Mesothelial cell of epicardium (in vitro differentiated cells): ENCODE measurements at regions not wholly inside any gene's neighbourhood (a gene's known extent, or its start where the extent isn't known, plus 50 kb on each side); places are given as distances from the start of the nearest gene placed in this dataset.

Experiments
- DNase-seq, 2 experiments: peaks; one replicate each; pipeline ENCODE4 v3.0.0; 2021; ENCODE audit warnings: low spot score in 2 of 2; ENCODE audit not compliant: unreplicated experiment in 2 of 2
- H3K27ac Mint-ChIP-seq: 2 replicates; pipeline ENCODE4 v1.8.0; 2021; ENCODE audit warnings: mixed read lengths
- H3K27me3 Mint-ChIP-seq: 2 replicates; pipeline ENCODE4 v1.8.0; 2021; ENCODE audit warnings: low read depth, mixed read lengths
- H3K36me3 Mint-ChIP-seq: 2 replicates; pipeline ENCODE4 v1.8.0; 2021; ENCODE audit warnings: mixed read lengths
- H3K4me1 Mint-ChIP-seq: 2 replicates; pipeline ENCODE4 v1.8.0; 2021; ENCODE audit warnings: mixed read lengths
- H3K4me3 Mint-ChIP-seq: 2 replicates; pipeline ENCODE4 v1.8.0; 2021; ENCODE audit warnings: mild to moderate bottlenecking, moderate library complexity, mixed read lengths
- H3K9me3 Mint-ChIP-seq: 2 replicates; pipeline ENCODE4 v1.8.0; 2021; ENCODE audit warnings: mixed read lengths
- CTCF ChIP-seq: fragments of 200-600 bp; sonication (generic); IDR thresholded peaks from one replicate; pipeline ENCODE4 v1.5.0; 2021; ENCODE audit warnings: antibody characterized with exemption; ENCODE audit not compliant: unreplicated experiment

GRCh38 chr6:140393665-140394540, 1019.5 kb upstream of the CITED2 start:
- Mint-ChIP-seq H3K36me3 (no peaks in the 10 kb centered on the region), H3K9me3 (peaks cover 2% of the 10 kb centered on the region), H3K4me3 (no peak overlapping the region), H3K4me1 (peaks cover 13% of the 10 kb centered on the region), H3K27ac (no peak overlapping the region), H3K27me3 (no peaks in the 10 kb centered on the region)
- no peak for DNase-seq
- no peak for TF ChIP-seq CTCF

- H3K27me3 Mint-ChIP-seq = no peaks in the 10 kb centered on the region
- no peak for DNase-seq
- H3K27ac Mint-ChIP-seq = no peak overlapping the region
- no peak for TF ChIP-seq CTCF
- peaks cover 28% of the 10 kb centered on the region for H3K9me3 Mint-ChIP-seq
- no peak overlapping the region for H3K4me3 Mint-ChIP-seq
- no peaks in the 10 kb centered on the region for H3K4me1 Mint-ChIP-seq
- H3K36me3 Mint-ChIP-seq = peaks cover 7% of the 10 kb centered on the region
These were observed 1014.4 kb upstream of the CITED2 start for GRCh38 chr6:140388815-140389214.

GRCh38 chr6:140388192-140388802, 1013.8 kb upstream of the CITED2 start:
- no peak for TF ChIP-seq CTCF
- Mint-ChIP-seq H3K27me3 (no peaks in the 10 kb centered on the region), H3K4me1 (no peaks in the 10 kb centered on the region), H3K36me3 (peaks cover 7% of the 10 kb centered on the region), H3K4me3 (no peak overlapping the region), H3K27ac (no peak overlapping the region), H3K9me3 (peaks cover 29% of the 10 kb centered on the region)
- DNase-seq = no peak

- no peak overlapping the region for H3K27ac Mint-ChIP-seq
- no peak for TF ChIP-seq CTCF
- no peak overlapping the region for H3K4me3 Mint-ChIP-seq
- H3K4me1 Mint-ChIP-seq = peaks cover 3% of the 10 kb centered on the region
- no peaks in the 10 kb centered on the region for H3K27me3 Mint-ChIP-seq
- peaks cover 7% of the 10 kb centered on the region for H3K36me3 Mint-ChIP-seq
- no peak for DNase-seq
- peaks cover 29% of the 10 kb centered on the region for H3K9me3 Mint-ChIP-seq
These were observed 1011.2 kb upstream of the CITED2 start for GRCh38 chr6:140385679-140386078.

- H3K4me3 Mint-ChIP-seq = no peak overlapping the region
- H3K27ac Mint-ChIP-seq = no peak overlapping the region
- no peaks in the 10 kb centered on the region for H3K27me3 Mint-ChIP-seq
- peaks cover 7% of the 10 kb centered on the region for H3K36me3 Mint-ChIP-seq
- peaks cover 3% of the 10 kb centered on the region for H3K4me1 Mint-ChIP-seq
- DNase-seq = no peak
- TF ChIP-seq CTCF = no peak
- H3K9me3 Mint-ChIP-seq = peaks cover 18% of the 10 kb centered on the region
These were observed 1007.9 kb upstream of the CITED2 start for GRCh38 chr6:140382355-140382754.
